ENCODE measurements at regions not wholly inside any gene's neighbourhood (a gene's known extent, or its start where the extent isn't known, plus 50 kb on each side); places are given as distances from the start of the nearest gene placed in this dataset.

- no peak overlapping the region for H3K4me3 ChIP-seq (ENCODE audit: low read length)
- no peaks in the 10 kb centered on the region for H3K9me3 ChIP-seq (ENCODE audit: control insufficient read depth, insufficient read depth, low read length)
- H3K36me3 ChIP-seq (ENCODE audit: control insufficient read depth, low read length): no peaks in the 10 kb centered on the region
- H3K79me2 ChIP-seq (ENCODE audit: control insufficient read depth, low read length): no peaks in the 10 kb centered on the region
- H3K4me2 ChIP-seq (ENCODE audit: low read length): no peak overlapping the region
- no peak overlapping the region for H3K27ac ChIP-seq (ENCODE audit: low read depth, low read length)
- H3K9me2 ChIP-seq (replicated peaks; ENCODE audit: control insufficient read depth, low read length): no peaks in the 10 kb centered on the region; the same call in 1 of the 2 replicates
- H3K27me3 ChIP-seq (ENCODE audit: control insufficient read depth, low read length): no peaks in the 10 kb centered on the region
- TF ChIP-seq, protein P1, sequence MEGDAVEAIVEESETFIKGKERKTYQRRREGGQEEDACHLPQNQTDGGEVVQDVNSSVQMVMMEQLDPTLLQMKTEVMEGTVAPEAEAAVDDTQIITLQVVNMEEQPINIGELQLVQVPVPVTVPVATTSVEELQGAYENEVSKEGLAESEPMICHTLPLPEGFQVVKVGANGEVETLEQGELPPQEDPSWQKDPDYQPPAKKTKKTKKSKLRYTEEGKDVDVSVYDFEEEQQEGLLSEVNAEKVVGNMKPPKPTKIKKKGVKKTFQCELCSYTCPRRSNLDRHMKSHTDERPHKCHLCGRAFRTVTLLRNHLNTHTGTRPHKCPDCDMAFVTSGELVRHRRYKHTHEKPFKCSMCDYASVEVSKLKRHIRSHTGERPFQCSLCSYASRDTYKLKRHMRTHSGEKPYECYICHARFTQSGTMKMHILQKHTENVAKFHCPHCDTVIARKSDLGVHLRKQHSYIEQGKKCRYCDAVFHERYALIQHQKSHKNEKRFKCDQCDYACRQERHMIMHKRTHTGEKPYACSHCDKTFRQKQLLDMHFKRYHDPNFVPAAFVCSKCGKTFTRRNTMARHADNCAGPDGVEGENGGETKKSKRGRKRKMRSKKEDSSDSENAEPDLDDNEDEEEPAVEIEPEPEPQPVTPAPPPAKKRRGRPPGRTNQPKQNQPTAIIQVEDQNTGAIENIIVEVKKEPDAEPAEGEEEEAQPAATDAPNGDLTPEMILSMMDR (IDR thresholded peaks at IDR 0.05; ENCODE audit: low read depth, low read length, poor library complexity, severe bottlenecking): no peak
- no peak for TF ChIP-seq EZH2phosphoT487 (IDR thresholded peaks at IDR 0.05; ENCODE audit: borderline replicate concordance, low read length)
- no peaks in the 10 kb centered on the region for H3F3A ChIP-seq (ENCODE audit: control insufficient read depth, insufficient read depth)
- H3K4me1 ChIP-seq (ENCODE audit: control insufficient read depth, low read length): no peaks in the 10 kb centered on the region
- H4K20me1 ChIP-seq (ENCODE audit: control insufficient read depth, insufficient read depth, low read depth, low read length): no peaks in the 10 kb centered on the region
These were observed 234.3 kb downstream of the PYDC2 start for GRCh38 chr3:191695131-191695814.

GRCh38 chr3:191695815-191696153 lies 234.8 kb downstream of the PYDC2 start:
- H3F3A ChIP-seq (ENCODE audit: control insufficient read depth, insufficient read depth): no peaks in the 10 kb centered on the region
- H3K36me3 ChIP-seq (ENCODE audit: control insufficient read depth, low read length): no peaks in the 10 kb centered on the region
- H3K9me2 ChIP-seq (replicated peaks; ENCODE audit: control insufficient read depth, low read length): no peaks in the 10 kb centered on the region; the same call in 1 of the 2 replicates
- TF ChIP-seq, protein P1 (IDR thresholded peaks at IDR 0.05; ENCODE audit: low read depth, low read length, poor library complexity, severe bottlenecking): no peak
- no peak for TF ChIP-seq EZH2phosphoT487 (IDR thresholded peaks at IDR 0.05; ENCODE audit: borderline replicate concordance, low read length)
- H3K4me1 ChIP-seq (ENCODE audit: control insufficient read depth, low read length): no peaks in the 10 kb centered on the region
- no peaks in the 10 kb centered on the region for H3K79me2 ChIP-seq (ENCODE audit: control insufficient read depth, low read length)
- H3K4me2 ChIP-seq (ENCODE audit: low read length): no peak overlapping the region
- H3K27me3 ChIP-seq (ENCODE audit: control insufficient read depth, low read length): no peaks in the 10 kb centered on the region
- H3K27ac ChIP-seq (ENCODE audit: low read depth, low read length): no peak overlapping the region
- H3K9me3 ChIP-seq (ENCODE audit: control insufficient read depth, insufficient read depth, low read length): no peaks in the 10 kb centered on the region
- no peaks in the 10 kb centered on the region for H4K20me1 ChIP-seq (ENCODE audit: control insufficient read depth, insufficient read depth, low read depth, low read length)
- no peak overlapping the region for H3K4me3 ChIP-seq (ENCODE audit: low read length)

DNA sequence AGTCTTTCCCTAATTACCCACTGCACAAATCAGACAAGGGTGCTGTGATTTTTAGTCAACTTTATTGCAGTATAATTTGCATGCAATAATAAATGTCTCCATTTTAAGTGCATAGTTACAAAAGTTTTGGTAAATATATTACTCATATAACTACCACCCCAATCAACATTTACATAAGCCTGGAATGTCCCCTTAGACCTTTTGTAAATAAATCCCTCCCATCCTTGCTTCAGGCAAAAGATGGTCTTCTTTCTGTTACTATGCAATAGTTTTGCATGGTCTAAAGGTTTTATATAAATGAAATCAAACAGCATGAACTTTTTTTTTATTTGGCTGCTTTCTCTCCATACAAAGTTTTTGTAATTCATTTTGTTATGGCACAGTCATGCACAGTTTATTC lies 235.4 kb downstream of the PYDC2 start:
- TF ChIP-seq, protein P1 (IDR thresholded peaks at IDR 0.05; ENCODE audit: low read depth, low read length, poor library complexity, severe bottlenecking): no peak
- no peak for TF ChIP-seq EZH2phosphoT487 (IDR thresholded peaks at IDR 0.05; ENCODE audit: borderline replicate concordance, low read length)
- no peaks in the 10 kb centered on the region; the same call in 1 of the 2 replicates for H3K9me2 ChIP-seq (replicated peaks; ENCODE audit: control insufficient read depth, low read length)
- no peaks in the 10 kb centered on the region for H3F3A ChIP-seq (ENCODE audit: control insufficient read depth, insufficient read depth)
- H3K4me1 ChIP-seq (ENCODE audit: control insufficient read depth, low read length): no peaks in the 10 kb centered on the region
- H3K36me3 ChIP-seq (ENCODE audit: control insufficient read depth, low read length): no peaks in the 10 kb centered on the region
- H3K9me3 ChIP-seq (ENCODE audit: control insufficient read depth, insufficient read depth, low read length): no peaks in the 10 kb centered on the region
- H3K79me2 ChIP-seq (ENCODE audit: control insufficient read depth, low read length): no peaks in the 10 kb centered on the region
- no peaks in the 10 kb centered on the region for H4K20me1 ChIP-seq (ENCODE audit: control insufficient read depth, insufficient read depth, low read depth, low read length)
- no peak overlapping the region for H3K4me2 ChIP-seq (ENCODE audit: low read length)
- no peak overlapping the region for H3K27ac ChIP-seq (ENCODE audit: low read depth, low read length)
- H3K27me3 ChIP-seq (ENCODE audit: control insufficient read depth, low read length): no peaks in the 10 kb centered on the region
- H3K4me3 ChIP-seq (ENCODE audit: low read length): no peak overlapping the region

Measured in DOHH2 (cell line).